ENCODE measurements at regions not wholly inside any gene's neighbourhood (a gene's known extent, or its start where the extent isn't known, plus 50 kb on each side); places are given as distances from the start of the nearest gene placed in this dataset.
A peak's percentile ranks its signal among the peaks of the same experiment; 100 is the strongest.

GRCh38 chr3:43932921-43933320 lies 242.2 kb downstream of the ABHD5 start:
- no peak overlapping the region for H3K4me3 ChIP-seq

GRCh38 chr3:43948013-43948412 lies 257.3 kb downstream of the ABHD5 start:
- WGBS, 5 donors: 75 to 83% (median 79%) methylated on average over 5 of the region's 5 CpGs
- Histone ChIP-seq H3K9me3 (no peaks in the 10 kb centered on the region), H3K27ac (no peak overlapping the region), H3K27me3 (peaks cover 0 to 66% (median 28%) of the 10 kb centered on the region in 3 donors), H3K36me3 (no peaks in the 10 kb centered on the region), H3K4me3 (no peak overlapping the region), H3K4me1 (no peaks in the 10 kb centered on the region)
- intact Hi-C loops (cut with DNase I; ENCODE audit: low total_unique reads): no loop called here
- TF ChIP-seq CTCF (IDR thresholded peaks at IDR 0.05) (no peak), EP300 (IDR thresholded peaks at IDR 0.05) (no peak), POLR2AphosphoS5 (IDR thresholded peaks at IDR 0.05) (no peak), POLR2A (IDR thresholded peaks at IDR 0.05) (no peak)
- no peak for DNase-seq

More at GRCh38 chr3:43932921-43933320, 242.2 kb downstream of the ABHD5 start:
- peaks cover 0 to 3% (median 0%) of the 10 kb centered on the region in 3 donors for H3K27me3 ChIP-seq
- no peaks in the 10 kb centered on the region for H3K36me3 ChIP-seq
- 41 to 64% (median 52%) methylated on average over 3 of the region's 3 CpGs for WGBS, 5 donors
- DNase-seq: peak in 1 of 2 donors; percentile 27
- peaks cover 0 to 7% (median 5%) of the 10 kb centered on the region in 4 donors for H3K9me3 ChIP-seq
- H3K27ac ChIP-seq: no peak overlapping the region
- TF ChIP-seq CTCF (IDR thresholded peaks at IDR 0.05): no peak
- TF ChIP-seq EP300 (IDR thresholded peaks at IDR 0.05): no peak
- no peak for TF ChIP-seq POLR2A (IDR thresholded peaks at IDR 0.05)
- TF ChIP-seq POLR2AphosphoS5 (IDR thresholded peaks at IDR 0.05): no peak
- intact Hi-C loops (cut with DNase I; ENCODE audit: low total_unique reads): no loop called here
- no peaks in the 10 kb centered on the region for H3K4me1 ChIP-seq

- peaks cover 0 to 8% (median 4%) of the 10 kb centered on the region in 4 donors for H3K4me1 ChIP-seq
- 69 to 79% (median 73%) methylated on average over 5 to 6 of the region's 6 CpGs for WGBS, 5 donors
- peaks cover 0 to 75% (median 28%) of the 10 kb centered on the region in 3 donors for H3K27me3 ChIP-seq
- intact Hi-C loops (cut with DNase I; ENCODE audit: low total_unique reads): no loop called here
- H3K4me3 ChIP-seq: no peak overlapping the region
- no peak for TF ChIP-seq POLR2AphosphoS5 (IDR thresholded peaks at IDR 0.05)
- no peak for TF ChIP-seq POLR2A (IDR thresholded peaks at IDR 0.05)
- TF ChIP-seq EP300 (IDR thresholded peaks at IDR 0.05): no peak
- no peak for TF ChIP-seq CTCF (IDR thresholded peaks at IDR 0.05)
- H3K27ac ChIP-seq: no peak overlapping the region
- H3K36me3 ChIP-seq: no peaks in the 10 kb centered on the region
- no peak for DNase-seq
- no peaks in the 10 kb centered on the region for H3K9me3 ChIP-seq
Observed at GRCh38 chr3:43949594-43949993, 258.9 kb downstream of the ABHD5 start.

GRCh38 chr3:43950775-43951174 lies 260.0 kb downstream of the ABHD5 start:
- WGBS, 5 donors: 44 to 56% (median 51%) methylated on average over 4 of the region's 4 CpGs
- peaks cover 0 to 8% (median 4%) of the 10 kb centered on the region in 4 donors for H3K4me1 ChIP-seq

More at GRCh38 chr3:43950775-43951174, 260.0 kb downstream of the ABHD5 start:
- Histone ChIP-seq H3K27me3 (peaks cover 0 to 77% (median 30%) of the 10 kb centered on the region in 3 donors), H3K4me3 (no peak overlapping the region), H3K27ac (no peak overlapping the region), H3K36me3 (no peaks in the 10 kb centered on the region), H3K9me3 (no peaks in the 10 kb centered on the region)
- DNase-seq: no peak
- intact Hi-C loops (cut with DNase I; ENCODE audit: low total_unique reads): no loop called here
- TF ChIP-seq EP300 (IDR thresholded peaks at IDR 0.05) (no peak), POLR2A (IDR thresholded peaks at IDR 0.05) (no peak), POLR2AphosphoS5 (IDR thresholded peaks at IDR 0.05) (no peak), CTCF (IDR thresholded peaks at IDR 0.05) (no peak)

All from stomach (tissue), 8 donors.